Large intestine (tissue), 3 donors: ENCODE measurements at regions not wholly inside any gene's neighbourhood (a gene's known extent, or its start where the extent isn't known, plus 50 kb on each side); places are given as distances from the start of the nearest gene placed in this dataset.
"Not testable (repeated sequence)": the region's sequence is repeated elsewhere in the genome, so short reads cannot be mapped to it uniquely, and the experiment has no call there.

ENCODE experiments used
- DNase-seq, 2 donors: peaks; one replicate each; pipeline versions ENCODE4 v3.0.0 to v3.0.0-alpha.2; 2013
- H3K27ac ChIP-seq: one replicate; pipeline ENCODE4 v1.5.1; 2013; ENCODE audit warnings: low read length
- H3K27me3 ChIP-seq: 2 replicates; pipeline ENCODE4 v1.6.1; 2013; ENCODE audit warnings: low read length; ENCODE audit not compliant: control insufficient read depth, insufficient read depth
- H3K36me3 ChIP-seq: 2 replicates; pipeline ENCODE4 v1.6.1; 2013; ENCODE audit warnings: low read length; ENCODE audit not compliant: control insufficient read depth, insufficient read depth
- H3K4me1 ChIP-seq: one replicate; pipeline ENCODE4 v1.6.1; 2013; ENCODE audit warnings: low read length; ENCODE audit not compliant: control insufficient read depth, insufficient read depth
- H3K4me3 ChIP-seq: one replicate; pipeline ENCODE4 v1.5.1; 2013; ENCODE audit warnings: low read length
- H3K9me3 ChIP-seq: one replicate; pipeline ENCODE4 v1.6.1; 2013; ENCODE audit warnings: mild to moderate bottlenecking, low read depth, low read length, moderate library complexity; ENCODE audit not compliant: control insufficient read depth
- WGBS: methylation state at CpG from one replicate; pipeline ENCODE4 v1.1.5; 2013; ENCODE audit warnings: low lambda C conversion rate; ENCODE audit not compliant: insufficient coverage; 5-methylcytosine and 5-hydroxymethylcytosine counted together

GRCh38 chr16:58882292-58882691, 148.2 kb upstream of the GOT2 start:
- no CpG with 5 or more reads among the region's 5 CpGs for WGBS
- no peak overlapping the region for H3K27ac ChIP-seq
- no peak overlapping the region for H3K4me3 ChIP-seq
- peaks cover 4% of the 10 kb centered on the region for H3K9me3 ChIP-seq
- H3K36me3 ChIP-seq = no peaks in the 10 kb centered on the region
- no peak for DNase-seq
- no peaks in the 10 kb centered on the region for H3K27me3 ChIP-seq
- no peaks in the 10 kb centered on the region for H3K4me1 ChIP-seq

- H3K27me3 ChIP-seq, DNase-seq, H3K4me3 ChIP-seq, H3K4me1 ChIP-seq, H3K27ac ChIP-seq, H3K9me3 ChIP-seq, H3K36me3 ChIP-seq: not testable (repeated sequence)
- no CpG with 5 or more reads among the region's 11 CpGs for whole genome bisulfite sequencing
Observed at GRCh38 chr16:58878641-58879040, 144.5 kb upstream of the GOT2 start.

GRCh38 chr16:58866935-58867334, 132.8 kb upstream of the GOT2 start:
- no peak for DNase-seq
- H3K4me3 ChIP-seq = no peak overlapping the region
- no peaks in the 10 kb centered on the region for H3K4me1 ChIP-seq
- WGBS = 76% methylated on average over 2 of the region's 3 CpGs
- H3K27ac ChIP-seq = no peak overlapping the region
- H3K27me3 ChIP-seq = no peaks in the 10 kb centered on the region
- H3K36me3 ChIP-seq = no peaks in the 10 kb centered on the region
- no peaks in the 10 kb centered on the region for H3K9me3 ChIP-seq

GRCh38 chr16:58863761-58864160, 129.6 kb upstream of the GOT2 start:
- WGBS = no CpG with 5 or more reads among the region's 1 CpG
- no peak for DNase-seq
- Histone ChIP-seq H3K36me3 (no peaks in the 10 kb centered on the region), H3K27ac (no peak overlapping the region), H3K4me1 (no peaks in the 10 kb centered on the region), H3K27me3 (no peaks in the 10 kb centered on the region), H3K4me3 (no peak overlapping the region), H3K9me3 (no peaks in the 10 kb centered on the region)

- Histone ChIP-seq H3K4me1 (no peaks in the 10 kb centered on the region), H3K4me3 (no peak overlapping the region), H3K9me3 (no peaks in the 10 kb centered on the region), H3K36me3 (no peaks in the 10 kb centered on the region), H3K27ac (no peak overlapping the region), H3K27me3 (no peaks in the 10 kb centered on the region)
- WGBS = no CpG with 5 or more reads among the region's 2 CpGs
- DNase-seq = no peak
Observed at GRCh38 chr16:58863042-58863441, 128.9 kb upstream of the GOT2 start.

GRCh38 chr16:58862334-58863021, 128.4 kb upstream of the GOT2 start:
- H3K9me3 ChIP-seq = no peaks in the 10 kb centered on the region
- H3K4me1 ChIP-seq = no peaks in the 10 kb centered on the region
- H3K27me3 ChIP-seq = no peaks in the 10 kb centered on the region
- WGBS = 40% methylated on average over 1 of the region's 9 CpGs
- no peaks in the 10 kb centered on the region for H3K36me3 ChIP-seq
- H3K4me3 ChIP-seq = no peak overlapping the region
- no peak for DNase-seq
- no peak overlapping the region for H3K27ac ChIP-seq

GRCh38 chr16:58859958-58860669, 126.0 kb upstream of the GOT2 start:
- Histone ChIP-seq H3K4me1 (no peaks in the 10 kb centered on the region), H3K27ac (no peak overlapping the region), H3K27me3 (no peaks in the 10 kb centered on the region), H3K4me3 (no peak overlapping the region), H3K9me3 (no peaks in the 10 kb centered on the region), H3K36me3 (no peaks in the 10 kb centered on the region)
- WGBS = 76% methylated on average over 2 of the region's 6 CpGs
- DNase-seq = no peak

GRCh38 chr16:58858577-58858976, 124.5 kb upstream of the GOT2 start:
- H3K9me3 ChIP-seq, H3K27ac ChIP-seq, H3K4me3 ChIP-seq, H3K36me3 ChIP-seq, DNase-seq, H3K4me1 ChIP-seq, H3K27me3 ChIP-seq: not testable (repeated sequence)

- no peaks in the 10 kb centered on the region for H3K27me3 ChIP-seq
- no peak for DNase-seq
- H3K9me3 ChIP-seq = no peaks in the 10 kb centered on the region
- H3K4me1 ChIP-seq = no peaks in the 10 kb centered on the region
- no peak overlapping the region for H3K27ac ChIP-seq
- H3K4me3 ChIP-seq = no peak overlapping the region
- H3K36me3 ChIP-seq = no peaks in the 10 kb centered on the region
- WGBS = no CpG with 5 or more reads among the region's 5 CpGs
Observed at GRCh38 chr16:58855291-58855863, 121.3 kb upstream of the GOT2 start.

- no peak for DNase-seq
- no CpG with 5 or more reads among the region's 6 CpGs for WGBS
Observed at GRCh38 chr16:58853854-58854791, 120.0 kb upstream of the GOT2 start.

More at GRCh38 chr16:58853854-58854791, 120.0 kb upstream of the GOT2 start:
- Histone ChIP-seq H3K4me3 (no peak overlapping the region), H3K27ac (no peak overlapping the region), H3K36me3 (no peaks in the 10 kb centered on the region), H3K4me1 (no peaks in the 10 kb centered on the region), H3K27me3 (no peaks in the 10 kb centered on the region), H3K9me3 (no peaks in the 10 kb centered on the region)
